HFF-Myc (cell line): ENCODE measurements at regions not wholly inside any gene's neighbourhood (a gene's known extent, or its start where the extent isn't known, plus 50 kb on each side); places are given as distances from the start of the nearest gene placed in this dataset.

Experiments used
- DNase-seq: peaks from one replicate; pipeline ENCODE4 v3.0.0-alpha.2; 2011; ENCODE audit warnings: low read depth; ENCODE audit errors: extremely low read depth
- H3K4me3 ChIP-seq: replicated peaks from 2 replicates; pipeline ENCODE4 v1.5.1; 2011; ENCODE audit warnings: low read depth, mild to moderate bottlenecking, control low read depth, low read length
- TF ChIP-seq, protein P1 (sequence below): IDR thresholded peaks from 2 replicates; pipeline ENCODE4 v1.5.1; 2012; ENCODE audit warnings: mild to moderate bottlenecking, low read depth, low read length, control low read depth; ENCODE audit errors: missing control alignments

DNA sequence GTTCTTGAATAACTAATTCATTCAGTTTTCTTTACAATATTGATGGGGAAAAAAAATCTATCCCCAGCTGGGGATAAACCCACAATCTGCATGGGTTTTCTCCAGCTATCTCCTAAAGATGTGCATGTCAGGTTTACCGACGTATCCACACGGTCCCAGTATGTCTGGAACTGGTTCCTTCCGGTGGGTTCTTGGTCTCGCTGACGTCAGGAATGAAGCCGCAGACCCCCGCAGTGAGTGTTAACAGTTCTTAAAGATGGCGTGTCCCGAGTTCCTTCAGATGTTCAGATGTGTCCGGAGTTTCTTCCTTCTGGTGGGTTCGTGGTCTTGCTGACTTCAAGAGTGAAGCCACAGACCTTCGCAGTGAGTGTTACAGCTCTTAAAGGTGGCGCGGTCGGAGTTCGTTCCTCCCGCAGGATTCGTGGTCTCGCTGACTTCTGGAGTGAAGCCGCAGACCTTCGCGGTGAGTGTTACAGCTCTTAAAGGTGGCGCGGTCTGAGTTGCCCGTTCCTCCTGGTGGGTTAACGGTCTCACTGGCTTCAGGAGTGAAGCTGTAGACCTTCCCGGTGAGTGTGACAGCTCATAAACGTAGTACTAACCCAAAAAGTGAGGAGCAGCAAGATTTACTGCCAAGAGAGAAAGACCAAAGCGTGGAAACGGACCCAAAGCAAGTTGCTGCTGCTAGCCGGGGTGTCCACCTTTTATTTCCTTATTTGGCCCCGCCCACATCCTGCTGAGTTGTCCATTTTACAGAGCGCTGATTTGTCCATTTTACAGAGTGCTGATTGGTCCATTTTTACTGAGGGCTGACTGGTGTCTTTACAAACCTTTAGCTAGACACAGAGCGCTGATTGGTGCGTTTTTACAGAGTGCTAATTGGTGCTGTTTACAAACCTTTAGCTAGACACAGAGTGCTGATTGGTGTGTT, 195.1 kb upstream of the NR2F2 start:
- DNase-seq, result no peak
- TF ChIP-seq, protein P1, sequence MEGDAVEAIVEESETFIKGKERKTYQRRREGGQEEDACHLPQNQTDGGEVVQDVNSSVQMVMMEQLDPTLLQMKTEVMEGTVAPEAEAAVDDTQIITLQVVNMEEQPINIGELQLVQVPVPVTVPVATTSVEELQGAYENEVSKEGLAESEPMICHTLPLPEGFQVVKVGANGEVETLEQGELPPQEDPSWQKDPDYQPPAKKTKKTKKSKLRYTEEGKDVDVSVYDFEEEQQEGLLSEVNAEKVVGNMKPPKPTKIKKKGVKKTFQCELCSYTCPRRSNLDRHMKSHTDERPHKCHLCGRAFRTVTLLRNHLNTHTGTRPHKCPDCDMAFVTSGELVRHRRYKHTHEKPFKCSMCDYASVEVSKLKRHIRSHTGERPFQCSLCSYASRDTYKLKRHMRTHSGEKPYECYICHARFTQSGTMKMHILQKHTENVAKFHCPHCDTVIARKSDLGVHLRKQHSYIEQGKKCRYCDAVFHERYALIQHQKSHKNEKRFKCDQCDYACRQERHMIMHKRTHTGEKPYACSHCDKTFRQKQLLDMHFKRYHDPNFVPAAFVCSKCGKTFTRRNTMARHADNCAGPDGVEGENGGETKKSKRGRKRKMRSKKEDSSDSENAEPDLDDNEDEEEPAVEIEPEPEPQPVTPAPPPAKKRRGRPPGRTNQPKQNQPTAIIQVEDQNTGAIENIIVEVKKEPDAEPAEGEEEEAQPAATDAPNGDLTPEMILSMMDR, result no peak
- H3K4me3 ChIP-seq, result no peak overlapping the region

DNA sequence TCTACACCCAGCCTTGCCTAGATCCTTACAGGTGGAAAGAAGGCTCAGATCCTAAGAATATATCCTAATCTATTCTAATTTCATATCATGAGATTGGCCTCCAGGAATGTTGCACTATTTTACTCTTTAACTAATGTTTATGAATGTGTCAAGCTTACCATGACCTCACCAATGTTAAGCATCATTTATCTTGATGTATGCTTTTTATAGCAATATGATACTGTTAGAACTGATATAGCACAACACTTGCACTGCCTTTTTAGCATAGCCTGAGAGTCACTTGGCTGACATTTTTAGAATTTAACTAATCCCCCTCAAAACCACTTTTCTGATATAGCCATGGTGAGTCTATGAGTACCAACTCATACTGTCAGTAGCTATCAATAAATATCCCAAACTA, 191.5 kb upstream of the NR2F2 start:
- TF ChIP-seq, protein P1, result no peak
- H3K4me3 ChIP-seq, result no peak overlapping the region
- no peak for DNase-seq

DNA sequence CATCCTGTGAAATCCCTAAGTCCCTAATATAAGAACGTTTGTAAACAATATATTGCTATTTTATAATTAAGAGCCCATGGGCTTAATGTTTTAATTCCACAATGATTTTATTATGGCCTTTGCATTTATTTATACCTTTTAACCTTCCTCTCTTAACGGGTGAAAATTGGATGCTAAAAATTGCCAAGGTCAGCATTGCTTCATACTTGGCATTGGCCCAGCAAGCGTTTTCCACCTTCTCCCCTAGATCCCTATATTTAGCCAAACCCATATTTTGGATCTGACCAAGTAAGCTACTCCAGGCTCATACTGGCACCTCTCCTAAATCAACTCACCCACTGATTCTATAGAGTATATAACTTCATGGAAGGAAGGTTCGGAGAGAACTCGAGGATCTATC, 188.0 kb upstream of the NR2F2 start:
- no peak overlapping the region for H3K4me3 ChIP-seq
- no peak for DNase-seq
- TF ChIP-seq, protein P1, result no peak

DNA sequence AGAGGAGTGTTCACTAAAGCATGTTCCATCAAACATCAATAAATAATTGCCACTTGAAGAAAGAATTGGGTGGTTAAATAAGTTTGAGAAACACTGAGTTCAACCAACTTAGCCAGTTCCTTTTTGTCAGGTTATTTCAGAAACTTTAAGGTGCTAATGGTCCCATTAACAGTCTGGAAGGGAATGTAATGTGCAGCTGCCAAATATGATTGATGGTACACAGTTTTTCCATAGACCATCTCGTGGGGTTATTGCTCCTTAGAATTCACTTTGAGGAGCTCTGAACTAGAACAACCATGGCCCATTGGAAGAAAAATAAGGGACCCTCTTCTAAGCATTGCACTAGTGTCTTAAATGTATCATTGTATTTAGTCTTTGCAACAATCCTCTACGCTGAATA, 185.8 kb upstream of the NR2F2 start:
- TF ChIP-seq, protein P1, result no peak
- DNase-seq, result no peak
- H3K4me3 ChIP-seq, result no peak overlapping the region

DNA sequence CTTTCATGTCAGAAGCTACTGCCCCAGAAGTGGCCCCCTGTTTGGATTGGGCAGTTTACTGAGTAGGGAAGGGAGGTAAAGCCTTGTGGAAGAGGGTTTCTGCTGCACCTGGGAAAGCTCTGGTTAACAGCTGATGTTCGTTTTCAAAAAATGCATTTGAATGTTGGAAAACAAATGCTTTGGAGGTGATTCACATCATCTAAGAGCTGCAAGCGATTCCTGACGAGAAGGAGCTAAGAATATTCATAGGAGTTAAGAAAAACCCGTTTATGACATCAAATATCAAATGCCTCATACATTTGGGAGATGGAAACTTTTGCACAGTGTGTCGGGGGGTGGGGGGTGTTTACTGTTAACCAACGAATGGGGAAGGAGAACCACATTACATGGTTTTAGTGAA, 183.8 kb upstream of the NR2F2 start:
- DNase-seq, result no peak
- TF ChIP-seq, protein P1, result no peak
- H3K4me3 ChIP-seq, result no peak overlapping the region

DNA sequence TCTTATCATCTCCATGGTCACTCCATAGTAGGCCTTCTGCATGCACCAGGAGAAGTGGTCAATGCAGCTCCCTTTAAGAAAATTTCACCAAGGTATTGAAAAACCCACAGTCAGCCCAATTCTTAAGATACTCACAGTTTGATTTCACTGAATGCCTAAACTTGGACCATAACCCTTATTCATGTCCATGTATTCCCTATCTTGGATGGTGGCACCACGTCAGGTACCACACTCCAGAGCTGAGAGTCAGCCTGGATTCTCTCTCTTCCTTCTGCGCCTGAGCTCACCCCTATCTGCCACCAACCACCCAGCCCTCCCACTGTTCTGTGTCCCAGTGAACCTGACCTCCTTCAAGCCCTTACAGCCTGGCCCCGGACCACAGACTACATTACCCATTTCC, 183.2 kb upstream of the NR2F2 start:
- H3K4me3 ChIP-seq, result no peak overlapping the region
- TF ChIP-seq, protein P1, result no peak
- no peak for DNase-seq
